BJ (cell line): ENCODE measurements at regions not wholly inside any gene's neighbourhood (a gene's known extent, or its start where the extent isn't known, plus 50 kb on each side); places are given as distances from the start of the nearest gene placed in this dataset.

Experiments used
- CTCF ChIA-PET: fragments of 350-600 bp; formaldehyde crosslinking; extraction: SDS; loops from one replicate; lab custom pipeline; 2021; ENCODE audit warnings: antibody characterized with exemption, inconsistent platforms; lab: Yijun Ruan, JAX
- POLR2A ChIA-PET: fragments of 300-600 bp; sonication (Branson Sonifier 250); formaldehyde crosslinking; extraction: SDS; loops from one replicate; lab custom pipeline; 2021; ENCODE audit warnings: antibody characterized with exemption; lab: Charles Lee
- DNase-seq: peaks from one replicate; pipeline ENCODE4 v3.0.0-alpha.2; 2011; ENCODE audit warnings: low read depth
- H3K27me3 ChIP-seq: 2 replicates; pipeline ENCODE4 v1.6.0; 2011; ENCODE audit warnings: low read length; ENCODE audit not compliant: control insufficient read depth, insufficient read depth
- H3K36me3 ChIP-seq: 2 replicates; pipeline ENCODE4 v1.5.1; 2011; ENCODE audit warnings: low read length; ENCODE audit not compliant: control insufficient read depth, insufficient read depth
- H3K4me3 ChIP-seq: 2 replicates; pipeline ENCODE4 v1.5.1; 2011; ENCODE audit warnings: low read depth, mild to moderate bottlenecking, control low read depth, low read length
- TF ChIP-seq, protein P1 (sequence below): IDR thresholded peaks from 2 replicates; pipeline ENCODE4 v1.5.1; 2011; ENCODE audit warnings: low read depth, mild to moderate bottlenecking, control low read depth, inconsistent platforms, low read length, moderate library complexity; ENCODE audit not compliant: insufficient read depth

GRCh38 chr13:76684336-76684735 lies 201.9 kb downstream of the KCTD12 start:
- DNase-seq: no peak
- POLR2A ChIA-PET: no interaction called here
- CTCF ChIA-PET: interaction anchor here (1.0 kb wide), 2 partner anchors 13 to 16 kb away, joined by 3 to 4 read pairs; no protein-coding TSS in a partner anchor
- TF ChIP-seq, protein P1, sequence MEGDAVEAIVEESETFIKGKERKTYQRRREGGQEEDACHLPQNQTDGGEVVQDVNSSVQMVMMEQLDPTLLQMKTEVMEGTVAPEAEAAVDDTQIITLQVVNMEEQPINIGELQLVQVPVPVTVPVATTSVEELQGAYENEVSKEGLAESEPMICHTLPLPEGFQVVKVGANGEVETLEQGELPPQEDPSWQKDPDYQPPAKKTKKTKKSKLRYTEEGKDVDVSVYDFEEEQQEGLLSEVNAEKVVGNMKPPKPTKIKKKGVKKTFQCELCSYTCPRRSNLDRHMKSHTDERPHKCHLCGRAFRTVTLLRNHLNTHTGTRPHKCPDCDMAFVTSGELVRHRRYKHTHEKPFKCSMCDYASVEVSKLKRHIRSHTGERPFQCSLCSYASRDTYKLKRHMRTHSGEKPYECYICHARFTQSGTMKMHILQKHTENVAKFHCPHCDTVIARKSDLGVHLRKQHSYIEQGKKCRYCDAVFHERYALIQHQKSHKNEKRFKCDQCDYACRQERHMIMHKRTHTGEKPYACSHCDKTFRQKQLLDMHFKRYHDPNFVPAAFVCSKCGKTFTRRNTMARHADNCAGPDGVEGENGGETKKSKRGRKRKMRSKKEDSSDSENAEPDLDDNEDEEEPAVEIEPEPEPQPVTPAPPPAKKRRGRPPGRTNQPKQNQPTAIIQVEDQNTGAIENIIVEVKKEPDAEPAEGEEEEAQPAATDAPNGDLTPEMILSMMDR: no peak
- no peaks in the 10 kb centered on the region for H3K27me3 ChIP-seq
- H3K36me3 ChIP-seq: no peaks in the 10 kb centered on the region
- no peak overlapping the region for H3K4me3 ChIP-seq

DNA sequence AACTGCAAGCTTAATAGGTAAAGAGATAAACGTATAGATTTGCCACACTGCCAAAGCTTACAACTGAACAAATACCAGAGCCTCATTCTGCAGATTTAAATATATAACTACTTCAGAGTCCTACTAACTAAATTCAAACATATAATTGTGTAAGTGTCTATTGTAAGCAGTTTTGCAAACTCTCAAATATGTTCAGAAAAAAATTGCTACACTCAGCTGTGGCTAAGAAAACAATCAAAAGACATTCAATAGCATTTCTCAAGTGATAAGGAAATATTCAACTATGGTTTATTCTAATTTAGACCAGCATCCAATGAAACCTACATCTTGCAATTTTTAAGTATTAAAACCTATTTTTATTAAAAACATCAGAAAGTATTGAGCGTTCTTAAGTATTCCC lies 202.4 kb downstream of the KCTD12 start:
- no peak for DNase-seq
- H3K4me3 ChIP-seq: no peak overlapping the region
- no peaks in the 10 kb centered on the region for H3K36me3 ChIP-seq
- ChIA-PET CTCF (interaction anchor here (1.0 kb wide), 2 partner anchors 13 to 16 kb away, joined by 3 to 4 read pairs; no protein-coding TSS in a partner anchor), POLR2A (no interaction called here)
- H3K27me3 ChIP-seq: no peaks in the 10 kb centered on the region
- TF ChIP-seq, protein P1: no peak

- Histone ChIP-seq H3K27me3 (no peaks in the 10 kb centered on the region), H3K36me3 (no peaks in the 10 kb centered on the region), H3K4me3 (no peak overlapping the region)
- CTCF ChIA-PET: no interaction called here
- no peak for DNase-seq
- TF ChIP-seq, protein P1: no peak
- POLR2A ChIA-PET: no interaction called here
These were observed 203.0 kb downstream of the KCTD12 start for GRCh38 chr13:76683168-76683567.

DNA sequence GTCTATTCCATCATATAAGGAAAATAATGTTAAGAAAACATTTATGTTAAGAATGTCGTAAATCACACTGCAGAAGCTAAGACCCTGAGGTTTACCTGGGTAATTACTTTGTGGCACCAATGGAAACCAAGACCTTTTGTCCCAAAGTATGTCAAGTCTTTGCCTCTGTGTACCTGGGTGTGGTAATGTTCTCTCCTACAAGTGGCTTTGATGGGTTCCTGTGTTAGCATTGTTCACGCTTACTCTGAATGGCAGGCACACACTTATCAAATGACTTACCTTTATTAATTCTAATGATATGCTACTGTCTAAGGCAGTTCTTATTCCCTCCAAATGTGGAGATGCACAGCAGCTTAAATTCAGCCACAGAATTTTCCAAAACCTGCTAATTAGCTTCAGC lies 206.1 kb downstream of the KCTD12 start:
- H3K4me3 ChIP-seq: no peak overlapping the region
- POLR2A ChIA-PET: no interaction called here
- CTCF ChIA-PET: interaction anchor here (1.6 to 1.7 kb wide), 2 partner anchors 11 to 143 kb away, joined by 3 to 6 read pairs; no protein-coding TSS in a partner anchor

DNA sequence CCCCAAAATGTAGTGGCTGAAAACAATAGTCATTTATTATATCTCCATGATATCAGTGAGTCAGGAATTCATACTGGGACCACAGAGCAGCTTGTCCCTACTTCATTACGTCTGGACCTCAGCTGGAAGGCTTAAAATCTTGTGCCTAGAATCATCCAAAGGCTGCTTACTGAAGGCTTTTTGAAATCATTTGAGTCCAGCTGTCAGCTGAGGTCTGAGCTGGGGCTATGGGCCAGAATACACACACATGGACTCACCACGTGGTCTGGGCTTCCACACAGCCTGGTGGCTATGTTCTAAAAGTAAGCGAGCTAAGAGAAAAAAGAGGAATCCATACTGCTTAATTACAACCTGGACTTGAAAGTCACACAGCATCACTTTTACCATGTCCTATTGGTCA lies 209.2 kb downstream of the KCTD12 start:
- ChIA-PET CTCF (interaction anchor here (0.7 to 0.9 kb wide), 2 partner anchors 29 to 303 kb away, joined by 3 read pairs; no protein-coding TSS in a partner anchor), POLR2A (no interaction called here)
- no peaks in the 10 kb centered on the region for H3K27me3 ChIP-seq
- H3K36me3 ChIP-seq: no peaks in the 10 kb centered on the region
- no peak for DNase-seq
- TF ChIP-seq, protein P1: no peak
- H3K4me3 ChIP-seq: no peak overlapping the region

More for the DNA sequence above, 206.1 kb downstream of the KCTD12 start:
- no peaks in the 10 kb centered on the region for H3K36me3 ChIP-seq
- TF ChIP-seq, protein P1: no peak
- no peaks in the 10 kb centered on the region for H3K27me3 ChIP-seq
- no peak for DNase-seq
